ENCODE measurements at regions not wholly inside any gene's neighbourhood (a gene's known extent, or its start where the extent isn't known, plus 50 kb on each side); places are given as distances from the start of the nearest gene placed in this dataset.

- no peaks in the 10 kb centered on the region for H3K36me3 ChIP-seq
- TF ChIP-seq CTCF (IDR thresholded peaks at IDR 0.05) (no peak), EP300 (IDR thresholded peaks at IDR 0.05) (no peak), POLR2A (IDR thresholded peaks at IDR 0.05) (no peak), POLR2AphosphoS5 (IDR thresholded peaks at IDR 0.05) (no peak)
- no peaks in the 10 kb centered on the region for H3K4me1 ChIP-seq
- H3K9me3 ChIP-seq: no peaks in the 10 kb centered on the region
- DNase-seq (no peak), ATAC-seq (ENCODE audit: low FRiP score in 2 of 2) (no peak)
- WGBS, 2 donors: 83 to 96% methylated on average over 1 of the region's 1 CpG
- no peak overlapping the region for H3K27ac ChIP-seq
- H3K4me3 ChIP-seq: no peak overlapping the region
- no peaks in the 10 kb centered on the region for H3K27me3 ChIP-seq
These were observed 51.5 kb upstream of the MTNR1B start for GRCh38 chr11:92917927-92918326.

GRCh38 chr11:92919048-92919447 is 50.4 kb upstream of the MTNR1B start:
- H3K27me3 ChIP-seq: no peaks in the 10 kb centered on the region

More at GRCh38 chr11:92919048-92919447, 50.4 kb upstream of the MTNR1B start:
- no peak overlapping the region for H3K4me3 ChIP-seq
- H3K27ac ChIP-seq: no peak overlapping the region
- no peak for ATAC-seq (ENCODE audit: low FRiP score in 2 of 2)
- DNase-seq: no peak
- no peaks in the 10 kb centered on the region for H3K4me1 ChIP-seq
- no peaks in the 10 kb centered on the region for H3K9me3 ChIP-seq
- TF ChIP-seq CTCF (IDR thresholded peaks at IDR 0.05) (no peak), EP300 (IDR thresholded peaks at IDR 0.05) (no peak), POLR2AphosphoS5 (IDR thresholded peaks at IDR 0.05) (no peak)
- H3K36me3 ChIP-seq: no peaks in the 10 kb centered on the region

All from upper lobe of left lung (tissue), 6 donors.